Endothelial cell of hepatic sinusoid (primary cell): ENCODE measurements at regions not wholly inside any gene's neighbourhood (a gene's known extent, or its start where the extent isn't known, plus 50 kb on each side); places are given as distances from the start of the nearest gene placed in this dataset.

ENCODE experiments used
- in situ Hi-C: cut with HindIII; loops from 2 replicates; pipeline ENCODE4 v1.10.0; 2017; ENCODE audit warnings: low sequenced_read_pairs

DNA sequence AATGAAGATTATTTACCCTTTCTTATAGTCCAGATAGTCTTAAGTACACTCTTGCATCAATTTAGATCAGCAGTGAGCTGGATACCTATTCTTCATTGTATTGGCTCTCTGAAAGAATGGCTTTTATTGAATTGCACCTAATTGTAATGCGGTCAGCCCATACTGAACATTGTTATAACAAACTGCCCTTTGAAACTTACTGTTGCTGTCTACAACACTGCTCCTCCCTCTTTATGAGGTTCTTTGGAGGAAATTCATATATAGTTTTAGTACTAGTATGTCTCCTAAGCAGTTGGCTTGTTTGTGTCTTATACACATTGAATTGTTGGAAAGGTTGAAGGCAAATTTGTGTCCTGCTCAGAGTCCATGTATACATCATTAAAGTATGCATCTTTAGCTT is 66.5 kb upstream of the UGP2 start:
- in situ Hi-C loops, result no loop called here

- in situ Hi-C loops, result no loop called here
Observed at GRCh38 chr2:63776382-63776781, 65.3 kb upstream of the UGP2 start.

GRCh38 chr2:63777816-63778215 is 63.9 kb upstream of the UGP2 start:
- in situ Hi-C loops, result no loop called here

DNA sequence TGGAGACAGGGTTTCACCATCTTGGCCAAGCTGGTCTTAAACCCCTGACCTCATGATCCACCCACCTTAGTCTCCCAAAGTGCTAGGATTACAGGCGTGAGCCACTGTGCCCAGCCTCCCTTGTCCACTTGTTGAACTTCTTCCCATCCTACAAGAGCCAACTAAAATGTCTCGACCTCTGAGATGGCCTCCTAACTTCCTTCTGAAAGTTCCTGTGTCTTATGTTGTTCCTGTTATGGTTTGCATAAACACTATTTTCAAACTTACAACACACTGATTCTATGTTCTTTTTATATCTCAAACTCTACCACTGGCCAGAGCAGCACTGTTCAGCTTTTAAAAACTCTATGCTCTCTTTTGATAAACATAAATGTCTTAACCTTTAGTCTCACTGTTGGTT is 63.3 kb upstream of the UGP2 start:
- in situ Hi-C loops, result no loop called here

GRCh38 chr2:63780518-63781155 is 61.1 kb upstream of the UGP2 start:
- in situ Hi-C loops, result no loop called here

- in situ Hi-C loops, result no loop called here
Observed at GRCh38 chr2:63784461-63784860, 57.2 kb upstream of the UGP2 start.

GRCh38 chr2:63785096-63785495 is 56.6 kb upstream of the UGP2 start:
- in situ Hi-C loops, result no loop called here

GRCh38 chr2:63786471-63786870 is 55.2 kb upstream of the UGP2 start:
- in situ Hi-C loops, result no loop called here

DNA sequence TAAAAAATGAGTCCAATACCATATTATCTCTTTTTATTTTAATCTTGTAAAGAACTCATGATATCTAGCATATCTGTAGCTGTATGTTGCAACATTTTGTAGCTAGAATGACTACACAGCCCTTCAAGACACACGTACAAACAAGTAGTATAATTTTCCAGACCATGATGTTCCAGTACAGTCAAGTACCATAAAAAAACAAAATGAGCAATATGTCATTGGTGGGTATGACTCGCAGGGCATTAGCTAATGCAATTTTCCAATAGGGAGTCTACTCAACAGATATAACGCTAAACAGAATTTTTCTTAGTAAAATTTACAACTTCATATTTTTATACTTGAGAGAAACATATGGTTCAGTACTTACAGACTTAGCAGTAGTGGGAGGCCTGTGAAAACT is 53.6 kb upstream of the UGP2 start:
- in situ Hi-C loops, result no loop called here

- in situ Hi-C loops, result no loop called here
Observed at GRCh38 chr2:63789338-63790020, 52.2 kb upstream of the UGP2 start.

GRCh38 chr2:63790491-63790890 is 51.2 kb upstream of the UGP2 start:
- in situ Hi-C loops, result no loop called here

- in situ Hi-C loops, result no loop called here
Observed at GRCh38 chr2:63790906-63791305, 50.8 kb upstream of the UGP2 start.

DNA sequence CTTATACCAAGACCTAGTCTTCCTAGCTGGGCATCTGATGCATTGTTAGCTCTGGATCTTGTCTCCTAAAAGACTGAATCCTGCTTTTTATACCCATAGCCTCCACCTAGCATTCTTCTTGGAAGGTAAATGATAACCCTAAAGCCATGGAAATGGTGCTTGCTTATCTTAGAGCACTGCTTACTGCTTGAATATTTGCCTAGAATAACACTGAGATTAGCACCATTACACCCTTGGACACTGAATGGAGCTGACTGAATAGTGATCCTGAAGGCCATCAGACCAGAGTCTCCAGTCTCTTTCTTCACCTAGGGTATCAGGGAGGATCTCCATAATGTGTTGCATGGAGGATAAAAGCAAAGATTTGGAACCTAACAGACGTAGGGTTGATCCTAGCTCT is 50.3 kb upstream of the UGP2 start:
- in situ Hi-C loops, result no loop called here
